ENCODE measurements at regions not wholly inside any gene's neighbourhood (a gene's known extent, or its start where the extent isn't known, plus 50 kb on each side); places are given as distances from the start of the nearest gene placed in this dataset.
"Not testable (repeated sequence)": the region's sequence is repeated elsewhere in the genome, so short reads cannot be mapped to it uniquely, and the experiment has no call there.

DNA sequence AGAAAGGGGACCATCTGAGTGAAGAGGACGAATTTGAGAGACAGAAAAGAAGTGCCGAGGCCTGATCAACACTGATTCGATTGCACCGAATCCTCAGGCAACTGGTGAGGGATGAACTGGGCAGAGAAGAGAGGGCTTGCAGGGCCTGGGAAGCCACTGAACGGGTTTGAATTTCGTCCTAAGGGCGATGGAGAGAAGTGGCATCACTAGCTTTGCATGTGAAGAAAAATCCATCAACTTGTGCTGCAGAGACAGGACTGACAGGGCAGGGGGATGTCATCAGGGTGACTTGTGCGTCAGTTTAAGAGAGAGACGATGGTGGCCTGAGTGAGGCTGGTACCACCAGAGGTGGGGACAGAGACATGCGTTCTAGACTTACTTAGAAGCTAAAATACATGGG, 73.7 kb upstream of the SLC22A23 start:
- H3K27ac ChIP-seq = no peak overlapping the region
- TF ChIP-seq, protein P1, sequence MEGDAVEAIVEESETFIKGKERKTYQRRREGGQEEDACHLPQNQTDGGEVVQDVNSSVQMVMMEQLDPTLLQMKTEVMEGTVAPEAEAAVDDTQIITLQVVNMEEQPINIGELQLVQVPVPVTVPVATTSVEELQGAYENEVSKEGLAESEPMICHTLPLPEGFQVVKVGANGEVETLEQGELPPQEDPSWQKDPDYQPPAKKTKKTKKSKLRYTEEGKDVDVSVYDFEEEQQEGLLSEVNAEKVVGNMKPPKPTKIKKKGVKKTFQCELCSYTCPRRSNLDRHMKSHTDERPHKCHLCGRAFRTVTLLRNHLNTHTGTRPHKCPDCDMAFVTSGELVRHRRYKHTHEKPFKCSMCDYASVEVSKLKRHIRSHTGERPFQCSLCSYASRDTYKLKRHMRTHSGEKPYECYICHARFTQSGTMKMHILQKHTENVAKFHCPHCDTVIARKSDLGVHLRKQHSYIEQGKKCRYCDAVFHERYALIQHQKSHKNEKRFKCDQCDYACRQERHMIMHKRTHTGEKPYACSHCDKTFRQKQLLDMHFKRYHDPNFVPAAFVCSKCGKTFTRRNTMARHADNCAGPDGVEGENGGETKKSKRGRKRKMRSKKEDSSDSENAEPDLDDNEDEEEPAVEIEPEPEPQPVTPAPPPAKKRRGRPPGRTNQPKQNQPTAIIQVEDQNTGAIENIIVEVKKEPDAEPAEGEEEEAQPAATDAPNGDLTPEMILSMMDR (IDR thresholded peaks at IDR 0.05; ENCODE audit: low read depth, low read length) = no peak
- DNase-seq (ENCODE audit: low read depth in 1 of 2, low spot score in 1 of 2) = no peak

DNA sequence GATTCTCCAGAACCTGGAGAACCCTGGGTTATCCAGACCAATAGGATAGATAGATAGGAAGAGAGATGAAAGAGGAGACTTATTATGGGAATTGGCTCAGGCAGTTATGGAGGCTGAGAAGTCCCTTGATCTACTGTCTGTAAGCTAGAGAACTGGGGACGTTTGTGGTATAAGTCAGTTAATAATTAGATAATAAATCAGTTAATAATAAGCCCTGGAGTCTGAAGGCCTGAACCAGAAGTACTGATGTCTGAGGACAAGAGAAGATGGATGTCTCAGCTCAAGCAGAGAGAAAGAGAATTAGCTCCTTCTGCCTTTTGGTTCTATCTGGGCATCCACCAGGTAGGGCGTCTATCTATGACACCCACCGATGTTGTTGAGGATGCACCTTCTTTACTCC, 72.9 kb upstream of the SLC22A23 start:
- no peak for DNase-seq (ENCODE audit: low read depth in 1 of 2, low spot score in 1 of 2)
- TF ChIP-seq, protein P1 (IDR thresholded peaks at IDR 0.05; ENCODE audit: low read depth, low read length) = no peak
- no peak overlapping the region for H3K27ac ChIP-seq

More for the DNA sequence above, 73.7 kb upstream of the SLC22A23 start:
- H3K27me3 ChIP-seq = no peaks in the 10 kb centered on the region
- no peaks in the 10 kb centered on the region for H3K36me3 ChIP-seq
- no peaks in the 10 kb centered on the region for H3K9me3 ChIP-seq (ENCODE audit: low read depth)
- H3K4me3 ChIP-seq = no peak overlapping the region
- H3K4me1 ChIP-seq (ENCODE audit: low read depth) = no peaks in the 10 kb centered on the region

DNA sequence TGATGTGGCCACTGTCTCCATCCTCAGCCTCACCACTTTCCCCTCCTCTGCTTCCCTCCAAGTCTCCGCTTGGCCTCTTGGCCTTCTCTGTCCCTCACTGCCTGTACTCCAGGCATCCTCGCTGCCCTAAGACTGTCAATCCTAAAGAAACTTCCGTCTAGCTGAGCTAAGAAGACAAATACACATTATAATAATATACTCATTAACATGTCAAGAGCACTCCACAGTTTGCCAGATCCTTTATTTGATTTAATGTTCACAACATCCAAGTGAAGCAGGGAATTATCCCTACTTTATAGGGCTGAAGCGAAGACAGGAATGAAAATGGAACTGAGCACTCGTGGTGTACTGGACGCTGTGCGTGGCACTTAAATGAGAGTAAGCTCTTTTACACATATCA, 72.4 kb upstream of the SLC22A23 start:
- no peaks in the 10 kb centered on the region for H3K36me3 ChIP-seq
- H3K4me1 ChIP-seq (ENCODE audit: low read depth) = no peaks in the 10 kb centered on the region
- no peak overlapping the region for H3K27ac ChIP-seq
- no peak overlapping the region for H3K4me3 ChIP-seq
- TF ChIP-seq, protein P1 (IDR thresholded peaks at IDR 0.05; ENCODE audit: low read depth, low read length) = no peak
- H3K27me3 ChIP-seq = no peaks in the 10 kb centered on the region
- DNase-seq (ENCODE audit: low read depth in 1 of 2, low spot score in 1 of 2) = no peak
- no peaks in the 10 kb centered on the region for H3K9me3 ChIP-seq (ENCODE audit: low read depth)

More for the DNA sequence above, 72.9 kb upstream of the SLC22A23 start:
- no peaks in the 10 kb centered on the region for H3K36me3 ChIP-seq
- H3K9me3 ChIP-seq (ENCODE audit: low read depth) = no peaks in the 10 kb centered on the region
- H3K4me1 ChIP-seq (ENCODE audit: low read depth) = no peaks in the 10 kb centered on the region
- no peaks in the 10 kb centered on the region for H3K27me3 ChIP-seq
- H3K4me3 ChIP-seq = no peak overlapping the region

DNA sequence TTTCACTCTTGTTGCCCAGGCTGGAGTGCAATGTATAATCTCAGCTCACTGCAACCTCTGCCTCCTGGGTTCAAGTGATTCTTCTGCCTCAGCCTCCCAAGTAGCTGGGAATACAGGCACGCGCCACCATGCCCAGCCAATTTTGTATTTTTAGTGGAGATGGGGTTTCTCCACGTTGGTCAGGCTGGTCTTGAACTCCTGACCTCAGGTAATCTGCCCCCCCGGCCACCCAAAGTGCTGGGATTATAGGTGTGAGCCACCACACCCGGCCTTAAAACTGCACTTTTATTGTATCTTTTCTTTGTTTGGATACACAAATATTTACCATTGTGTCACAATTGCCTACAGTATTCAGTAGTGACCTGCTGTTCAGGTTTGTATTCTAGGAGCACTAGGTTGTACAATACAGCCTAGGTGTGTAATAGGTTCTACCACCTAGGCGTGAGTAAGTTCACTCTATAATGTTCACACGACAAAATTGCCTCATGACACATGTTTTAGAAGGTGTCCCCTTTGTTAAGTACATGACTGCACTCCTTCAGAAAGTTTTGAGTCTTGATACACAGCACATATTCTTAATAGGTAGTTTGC, 71.3 kb upstream of the SLC22A23 start:
- DNase-seq (ENCODE audit: low read depth in 1 of 2, low spot score in 1 of 2) = not testable (repeated sequence)

DNA sequence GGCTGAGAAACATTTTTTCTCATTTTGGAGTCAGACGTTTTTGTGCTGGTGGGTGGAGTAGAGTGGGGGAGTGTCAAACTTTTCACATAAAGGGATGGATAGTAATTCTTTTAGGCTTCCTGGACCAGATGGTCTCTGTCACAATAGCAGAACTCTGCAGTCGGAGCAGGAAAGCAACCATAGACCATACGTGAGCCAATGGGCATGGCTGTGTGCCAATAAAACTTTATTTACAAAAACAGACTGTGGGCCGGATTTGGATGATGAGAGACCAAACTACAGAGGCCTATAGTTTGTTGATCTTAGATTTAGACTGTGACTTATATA, 70.8 kb upstream of the SLC22A23 start:
- H3K36me3 ChIP-seq = no peaks in the 10 kb centered on the region
- TF ChIP-seq, protein P1 (IDR thresholded peaks at IDR 0.05; ENCODE audit: low read depth, low read length) = no peak
- H3K9me3 ChIP-seq (ENCODE audit: low read depth) = no peaks in the 10 kb centered on the region
- peak in 1 of 2 donors; percentile 57 for DNase-seq (ENCODE audit: low read depth in 1 of 2, low spot score in 1 of 2)
- H3K4me3 ChIP-seq = no peak overlapping the region
- no peaks in the 10 kb centered on the region for H3K27me3 ChIP-seq
- H3K4me1 ChIP-seq (ENCODE audit: low read depth) = peaks cover 3% of the 10 kb centered on the region
- H3K27ac ChIP-seq = no peak overlapping the region

More for the DNA sequence above, 71.3 kb upstream of the SLC22A23 start:
- H3K9me3 ChIP-seq (ENCODE audit: low read depth); H3K4me3 ChIP-seq; H3K4me1 ChIP-seq (ENCODE audit: low read depth); H3K27me3 ChIP-seq; H3K36me3 ChIP-seq; H3K27ac ChIP-seq: not testable (repeated sequence)

DNA sequence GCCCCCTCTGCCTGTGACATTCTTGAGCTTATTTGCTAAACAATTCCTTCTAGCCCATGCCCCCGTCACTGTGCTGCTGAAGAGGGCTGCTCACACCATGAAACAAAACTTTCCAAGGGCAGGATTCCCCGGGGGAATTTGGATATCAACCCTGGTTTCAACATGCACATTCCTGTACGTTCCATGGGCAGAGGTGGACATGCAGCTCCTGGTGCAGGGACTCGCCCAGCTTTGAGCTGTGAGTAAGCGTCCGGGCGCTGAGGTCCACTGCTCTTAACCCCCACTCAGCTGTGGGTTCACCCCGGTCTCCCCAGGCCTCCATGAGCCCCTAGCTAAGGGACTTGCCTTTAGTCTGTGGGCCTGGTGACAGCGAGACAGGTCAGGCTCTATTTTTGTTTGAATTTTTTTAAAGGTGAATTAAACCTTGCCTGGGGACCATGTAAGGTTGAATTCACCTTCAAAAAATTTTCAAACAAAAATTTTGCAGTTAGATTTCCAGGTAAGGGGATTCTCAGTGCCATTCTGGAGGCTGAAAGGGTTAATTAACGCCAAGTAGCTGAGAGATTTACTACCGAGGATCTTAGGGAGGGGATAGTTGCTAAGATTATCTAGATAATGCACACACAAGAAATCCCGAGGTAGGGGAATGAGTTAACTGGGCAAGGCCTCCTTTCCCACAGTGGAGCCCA, 70.3 kb upstream of the SLC22A23 start:
- Histone ChIP-seq H3K27ac (no peak overlapping the region), H3K4me3 (no peak overlapping the region), H3K36me3 (no peaks in the 10 kb centered on the region), H3K4me1 (ENCODE audit: low read depth) (peaks cover 3% of the 10 kb centered on the region), H3K9me3 (ENCODE audit: low read depth) (no peaks in the 10 kb centered on the region), H3K27me3 (no peaks in the 10 kb centered on the region)
- peak in 1 of 2 donors; percentile 69 for DNase-seq (ENCODE audit: low read depth in 1 of 2, low spot score in 1 of 2)
- TF ChIP-seq, protein P1 (IDR thresholded peaks at IDR 0.05; ENCODE audit: low read depth, low read length) = no peak
